ENCODE measurements at regions not wholly inside any gene's neighbourhood (a gene's known extent, or its start where the extent isn't known, plus 50 kb on each side); places are given as distances from the start of the nearest gene placed in this dataset.

DNA sequence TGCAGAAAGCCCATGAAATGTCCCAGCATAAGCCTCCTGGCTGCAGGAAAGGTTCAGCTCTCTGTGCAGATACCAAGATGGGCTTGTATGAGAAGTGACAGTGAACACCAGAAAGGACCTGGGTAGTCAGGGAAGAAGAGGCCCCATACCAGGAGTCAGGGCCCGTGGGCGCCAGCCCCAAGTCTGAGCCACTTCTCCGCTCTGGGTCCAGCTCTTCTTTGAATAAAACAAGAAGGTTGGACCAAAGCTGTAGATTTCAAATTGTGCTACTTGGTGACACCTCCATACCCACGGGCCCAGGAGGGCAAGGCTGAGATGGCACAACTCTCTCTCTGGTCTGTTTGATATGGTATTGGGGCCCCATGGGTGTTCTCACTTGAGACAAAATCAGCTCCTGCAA, 261.5 kb downstream of the UACA start:
- DNase-seq (no peak), ATAC-seq (no peak)
- intact Hi-C loops (cut with DNase I, micrococcal nuclease) = no loop called here

DNA sequence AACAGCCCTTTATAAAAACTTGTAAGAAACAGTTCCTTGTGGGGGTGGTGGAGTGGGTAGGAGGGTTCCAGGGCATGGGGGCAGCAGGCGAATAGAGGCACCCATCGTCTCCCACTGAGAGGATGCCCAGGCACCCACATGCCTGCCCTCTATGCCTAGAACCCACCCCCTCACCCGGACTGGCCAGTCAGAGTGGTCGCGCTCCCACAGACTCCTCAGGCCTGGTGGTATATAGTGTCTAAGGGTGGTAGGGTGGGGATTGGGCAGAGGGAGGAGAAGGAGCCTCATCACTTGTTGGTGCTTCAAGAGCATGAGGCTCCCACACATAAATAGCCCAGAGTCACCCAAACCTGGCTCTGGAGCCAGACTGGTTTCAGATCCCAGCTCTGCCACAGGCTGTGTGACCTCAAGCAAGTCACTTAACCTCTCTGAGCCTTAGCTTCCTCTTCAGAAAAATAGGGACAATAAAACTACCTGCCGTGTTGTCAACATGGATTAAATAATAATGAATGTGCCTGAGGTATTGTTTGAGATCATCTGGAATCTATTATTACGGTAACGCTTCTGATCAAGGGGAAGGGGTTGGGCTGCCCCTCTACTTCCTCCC, 262.1 kb downstream of the UACA start:
- intact Hi-C loops (cut with DNase I, micrococcal nuclease) = no loop called here
- ATAC-seq = no peak

DNA sequence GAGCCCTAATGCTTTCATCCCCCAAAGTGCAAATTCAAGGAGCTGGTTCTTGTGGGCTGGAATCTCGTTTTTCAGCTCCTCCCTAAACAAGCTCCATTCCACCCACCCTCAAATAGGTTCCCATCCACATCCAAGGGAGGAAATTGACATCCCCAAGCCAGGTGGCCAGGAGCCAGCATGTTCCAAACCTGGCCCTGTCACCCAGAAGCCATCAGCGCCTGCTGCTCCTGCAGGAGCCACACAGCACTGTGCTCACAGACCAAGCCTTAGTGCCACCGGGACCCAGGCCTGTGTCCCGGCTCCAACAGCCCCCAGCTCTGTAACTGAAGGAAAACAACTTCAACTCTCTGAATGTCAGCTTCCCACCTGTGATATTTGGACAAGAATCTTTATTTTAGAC, 263.6 kb downstream of the UACA start:
- intact Hi-C loops (cut with DNase I, micrococcal nuclease) = no loop called here
- ATAC-seq (no peak), DNase-seq (no peak)

More for the DNA sequence above, 262.1 kb downstream of the UACA start:
- DNase-seq = no peak

DNA sequence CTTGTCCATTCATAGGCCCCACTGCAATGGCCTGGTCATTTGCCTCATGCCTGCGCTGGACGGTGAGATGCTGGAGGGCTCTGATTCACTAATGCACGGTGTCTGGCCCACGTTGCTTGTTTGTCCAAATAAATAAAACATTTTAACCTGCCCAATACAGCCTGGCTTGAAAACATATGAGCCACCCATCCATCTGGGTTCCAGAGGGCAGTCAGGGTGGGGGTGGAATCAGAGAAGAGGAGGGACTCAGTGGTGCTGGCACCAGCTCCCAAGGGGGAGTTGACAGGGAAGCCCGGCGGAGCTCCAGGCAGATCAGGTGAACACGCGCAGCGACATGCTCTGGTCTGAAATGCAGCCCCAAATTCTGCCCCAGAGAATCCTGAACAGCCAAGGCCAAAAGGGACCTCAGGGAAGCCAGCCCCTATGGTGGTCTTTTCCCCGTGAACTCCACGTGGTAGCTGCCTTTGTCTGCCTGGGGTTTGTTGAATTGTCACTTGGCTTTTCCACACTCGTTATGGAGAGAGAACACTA, 265.2 kb downstream of the UACA start:
- no peak for ATAC-seq
- intact Hi-C loops (cut with DNase I, micrococcal nuclease) = no loop called here
- no peak for DNase-seq

DNA sequence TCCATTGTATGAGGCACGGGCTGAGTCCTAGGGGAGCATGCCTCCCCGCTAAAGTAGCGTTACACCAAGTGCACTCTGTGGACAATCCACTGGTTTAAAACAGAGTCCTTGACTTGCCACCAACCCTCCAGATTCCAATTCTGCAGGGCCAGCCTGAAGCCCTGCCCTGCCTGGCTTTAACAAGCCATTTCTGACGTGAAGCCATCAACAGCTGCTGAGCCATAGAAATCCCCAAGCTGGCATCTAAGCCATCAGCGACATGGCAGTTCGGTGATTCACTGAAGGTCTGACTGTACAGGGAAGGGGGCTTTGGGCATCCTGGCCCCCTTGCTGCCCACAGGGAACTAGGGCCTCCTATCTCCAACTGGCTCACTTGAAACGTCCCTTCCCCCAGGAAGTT, 265.7 kb downstream of the UACA start:
- ATAC-seq (no peak), DNase-seq (no peak)
- intact Hi-C loops (cut with DNase I, micrococcal nuclease) = no loop called here

DNA sequence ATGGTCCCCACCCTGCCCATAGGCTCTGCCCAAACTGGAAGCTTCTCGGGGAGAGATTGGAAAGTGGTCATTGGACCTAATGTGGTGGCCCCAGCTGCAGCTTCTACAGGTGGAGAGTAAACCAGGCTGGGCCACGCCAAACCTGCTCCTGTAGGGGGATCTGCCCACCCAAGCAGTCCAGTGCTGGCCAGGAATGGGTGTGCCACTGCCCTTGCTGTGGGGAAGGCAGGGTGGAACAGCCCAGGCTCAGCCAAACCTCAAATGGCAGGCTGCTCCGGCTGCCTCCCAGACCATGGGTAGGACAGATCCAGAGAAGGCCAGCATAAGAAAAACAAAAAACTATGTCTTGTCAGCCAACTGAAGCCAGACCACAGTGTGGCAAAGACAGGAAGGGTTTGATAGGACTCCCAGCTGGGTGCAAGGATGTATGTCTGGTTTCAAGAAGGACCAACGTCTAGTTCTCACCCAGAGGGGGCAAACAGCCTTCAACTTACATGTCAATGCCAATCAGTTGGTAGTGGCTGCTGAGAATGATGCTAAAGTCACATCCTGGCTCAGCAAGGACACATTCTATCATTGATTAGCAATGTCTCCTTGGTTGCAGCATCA, 267.3 kb downstream of the UACA start:
- no peak for ATAC-seq
- DNase-seq = no peak
- intact Hi-C loops (cut with DNase I, micrococcal nuclease) = no loop called here

DNA sequence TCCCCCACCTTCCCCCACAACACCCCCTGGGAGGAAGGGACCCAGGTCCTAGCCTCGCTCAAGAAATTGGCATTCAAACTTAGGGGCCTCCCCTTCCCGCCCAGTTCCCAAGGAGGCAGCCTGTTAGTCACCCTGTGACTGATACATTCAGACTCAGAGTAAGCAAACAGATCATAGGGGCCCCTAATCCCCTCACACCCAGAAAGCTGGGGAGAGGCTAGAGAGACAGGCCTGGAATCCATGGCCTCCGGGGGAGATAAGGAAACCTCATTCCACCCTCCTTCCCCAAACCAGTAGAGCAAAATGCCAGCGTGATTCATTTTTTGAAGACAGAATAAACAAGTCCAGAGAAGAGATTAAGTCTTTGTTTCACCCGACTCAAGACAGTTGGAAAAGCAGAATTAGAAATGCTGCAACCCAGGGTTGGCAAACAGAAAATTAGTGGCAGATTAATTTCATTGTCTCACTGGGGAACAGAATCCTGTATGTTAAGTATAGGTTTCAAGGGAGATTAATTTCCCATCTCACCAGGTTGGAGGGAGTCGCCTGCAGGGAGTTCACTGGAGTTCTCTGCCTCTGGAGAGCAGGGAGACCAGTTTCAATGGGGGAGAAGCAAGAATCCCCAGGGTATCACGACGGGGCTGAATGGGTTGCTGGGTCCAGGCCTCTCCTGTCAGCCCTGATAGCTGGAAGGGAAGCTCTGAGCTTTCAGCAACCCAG, 268.3 kb downstream of the UACA start:
- ATAC-seq (no peak), DNase-seq (no peak)
- intact Hi-C loops (cut with DNase I, micrococcal nuclease) = no loop called here

DNA sequence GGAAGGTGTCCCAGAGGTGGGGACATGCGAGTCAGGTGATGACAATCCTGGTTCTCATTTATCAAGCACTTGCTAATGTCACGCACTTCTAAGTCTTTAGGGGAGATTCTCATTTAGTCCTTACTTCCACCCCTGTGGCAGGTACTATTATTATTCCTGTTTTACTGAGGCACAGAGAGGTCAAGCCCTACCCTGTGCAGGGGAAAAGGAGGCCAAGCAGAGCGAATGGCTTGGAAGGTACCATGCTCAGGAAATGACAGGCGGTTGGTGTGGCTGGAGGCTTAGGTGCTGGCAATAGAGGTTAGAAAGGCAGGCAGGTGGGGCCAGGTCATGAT, 268.9 kb downstream of the UACA start:
- intact Hi-C loops (cut with DNase I, micrococcal nuclease) = no loop called here
- no peak for ATAC-seq
- DNase-seq = no peak

DNA sequence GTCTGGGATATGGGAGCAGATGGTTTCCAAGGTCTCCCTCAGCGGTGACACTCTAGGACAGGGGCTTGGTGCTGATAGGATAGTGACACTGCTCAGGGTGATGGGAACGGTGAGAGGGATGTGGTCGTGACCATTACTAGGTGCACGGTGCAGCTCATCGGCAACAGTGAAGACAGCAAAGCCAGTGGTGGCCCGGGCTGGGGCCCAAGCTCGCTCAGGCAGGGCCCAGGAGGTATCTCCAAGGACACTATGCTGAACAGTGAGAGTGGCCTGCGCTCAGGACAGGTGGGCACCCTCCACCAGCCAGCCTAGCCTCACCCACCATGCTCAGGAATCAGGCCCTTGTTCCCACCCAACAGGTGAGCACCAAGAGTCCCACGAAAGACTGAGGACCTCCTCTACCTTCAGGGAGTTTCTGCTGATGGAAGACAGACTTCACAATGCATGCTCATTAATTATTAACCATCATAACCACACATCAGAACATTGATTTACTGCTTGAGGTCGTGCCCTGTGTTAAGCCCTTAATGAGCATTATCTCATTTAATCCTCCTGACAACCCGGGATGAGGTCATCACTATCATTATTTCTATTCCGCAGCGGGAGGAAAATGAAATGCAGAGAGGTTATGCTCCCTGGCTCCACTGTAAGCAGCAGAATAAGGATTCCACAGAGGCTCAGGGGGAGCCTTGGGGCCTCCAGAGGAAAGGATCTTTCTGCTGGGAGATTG, 269.4 kb downstream of the UACA start:
- intact Hi-C loops (cut with DNase I, micrococcal nuclease) = no loop called here
- ATAC-seq (no peak), DNase-seq (no peak)

DNA sequence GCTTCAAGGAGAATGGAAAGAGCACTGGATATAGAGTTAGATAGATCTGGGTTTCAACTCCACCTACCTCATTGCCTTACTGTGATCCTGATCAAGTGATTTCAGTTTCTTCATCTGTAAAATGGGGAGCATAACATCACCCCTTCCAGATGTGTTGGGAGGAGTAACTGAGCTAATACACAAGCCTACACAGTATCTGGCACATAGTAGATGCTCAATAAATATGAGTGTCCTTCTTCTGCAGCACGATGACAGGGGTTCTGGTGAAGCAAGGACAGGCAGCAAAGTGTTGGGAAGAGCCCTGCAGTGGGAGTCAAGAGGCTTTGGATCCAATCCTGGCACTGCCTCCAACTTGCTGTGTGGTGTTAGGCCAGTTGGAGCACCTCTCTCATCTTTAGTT, 270.0 kb downstream of the UACA start:
- no peak for ATAC-seq
- DNase-seq = no peak
- intact Hi-C loops (cut with DNase I, micrococcal nuclease) = no loop called here

DNA sequence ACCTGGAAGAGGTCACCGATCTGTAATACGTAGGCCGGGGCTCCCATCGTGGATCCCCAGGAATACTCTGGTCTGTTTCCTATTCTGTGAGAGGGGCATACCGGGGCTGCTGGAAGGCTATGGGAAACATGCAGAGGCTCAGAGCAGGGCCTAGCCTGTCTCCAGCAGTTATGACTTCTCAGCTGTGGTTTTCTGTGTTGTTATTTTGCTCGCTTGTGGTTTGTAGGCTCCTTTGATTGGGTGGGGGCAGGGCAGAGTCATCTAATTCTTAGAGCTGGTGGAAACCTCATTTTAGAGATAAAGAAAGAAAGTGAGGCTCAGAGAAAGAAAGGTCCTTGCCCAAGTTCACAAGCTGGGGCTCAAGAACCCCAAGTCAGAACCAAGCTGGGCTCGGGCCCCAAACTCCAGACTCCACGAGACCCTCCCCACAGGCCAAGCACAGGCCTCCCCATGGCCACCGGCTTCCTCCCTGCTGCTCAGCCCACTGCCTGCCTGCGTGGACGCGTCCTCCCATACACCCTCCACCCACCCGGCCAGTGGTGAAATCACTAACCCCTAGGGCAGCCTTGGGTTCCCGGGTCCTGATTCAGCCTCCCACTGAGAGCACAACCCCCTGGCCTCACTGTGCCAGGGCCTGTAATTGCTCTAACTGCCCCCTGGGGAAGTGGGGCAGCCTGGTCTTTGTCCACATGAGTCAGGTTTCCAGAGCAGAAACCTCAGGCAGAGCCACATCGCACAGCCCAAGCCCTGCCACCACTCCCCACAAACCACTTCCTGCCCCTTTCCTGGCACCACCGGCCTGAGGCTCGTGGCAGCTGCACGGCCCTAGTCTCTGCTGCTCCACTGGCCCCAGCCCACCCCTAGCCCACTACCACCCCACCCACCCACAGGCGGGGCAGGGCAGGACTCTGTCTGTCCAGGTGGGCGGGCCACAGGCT, 270.8 kb downstream of the UACA start:
- DNase-seq = peak; percentile 64 to 72
- intact Hi-C loops (cut with DNase I, micrococcal nuclease) = no loop called here
- peak; percentile 55 for ATAC-seq

DNA sequence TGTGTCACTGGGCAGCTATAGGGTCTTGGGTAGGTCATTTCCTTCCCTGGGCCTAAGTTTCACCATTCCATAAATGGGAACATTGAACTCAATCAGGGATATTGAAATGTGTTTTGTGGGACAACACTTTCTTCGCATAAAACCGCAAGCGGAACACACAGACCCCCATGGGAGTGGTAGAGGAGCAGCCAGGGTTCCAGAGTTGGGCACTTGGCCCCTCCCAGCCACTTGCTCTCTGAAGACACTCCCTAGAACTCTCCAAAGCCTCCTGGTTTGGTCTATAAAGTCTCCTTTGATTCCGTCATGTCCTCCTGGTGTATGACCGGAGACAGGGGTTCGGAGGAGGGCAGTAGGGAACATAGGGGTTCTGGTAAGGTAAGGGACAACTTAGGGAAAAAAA, 271.7 kb downstream of the UACA start:
- intact Hi-C loops (cut with DNase I, micrococcal nuclease) = no loop called here
- DNase-seq (no peak), ATAC-seq (no peak)

DNA sequence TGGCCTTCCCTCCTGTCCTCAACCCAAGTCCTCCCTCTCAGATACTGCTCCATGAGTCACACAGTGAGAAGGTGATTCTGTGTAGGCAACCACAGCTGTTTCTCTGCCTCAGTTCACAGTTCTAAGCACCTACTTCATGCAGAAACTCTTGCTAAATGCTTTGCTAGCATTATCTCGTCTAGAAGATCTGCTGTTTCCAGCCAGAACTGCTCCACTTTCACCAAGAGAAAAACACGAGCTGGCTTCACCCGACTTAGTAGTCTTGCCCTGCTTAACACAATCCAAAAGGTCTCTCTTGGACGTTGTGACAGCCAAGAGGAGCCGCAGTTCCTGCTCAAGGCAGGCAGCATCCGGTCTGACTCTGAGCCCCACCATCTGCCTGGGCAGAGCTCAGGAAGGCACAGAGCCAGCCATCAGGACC, 272.1 kb downstream of the UACA start:
- no peak for DNase-seq
- ATAC-seq = no peak
- intact Hi-C loops (cut with DNase I, micrococcal nuclease) = no loop called here

DNA sequence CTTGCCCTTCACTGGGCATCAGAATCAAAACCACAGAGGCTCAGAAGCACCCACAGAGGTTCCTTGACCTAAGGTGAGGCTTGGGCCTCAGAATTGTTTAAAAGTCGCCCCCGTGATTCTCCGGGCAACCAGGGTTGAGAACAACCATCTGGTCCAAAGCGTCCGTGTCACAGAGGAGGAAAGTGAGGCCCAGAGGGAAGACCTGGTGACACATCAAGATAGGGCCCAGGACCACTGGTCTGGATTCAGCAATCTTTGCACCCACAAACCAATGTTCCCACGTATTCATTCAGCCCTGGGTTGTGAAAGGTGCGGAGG, 272.6 kb downstream of the UACA start:
- intact Hi-C loops (cut with DNase I, micrococcal nuclease) = no loop called here

DNA sequence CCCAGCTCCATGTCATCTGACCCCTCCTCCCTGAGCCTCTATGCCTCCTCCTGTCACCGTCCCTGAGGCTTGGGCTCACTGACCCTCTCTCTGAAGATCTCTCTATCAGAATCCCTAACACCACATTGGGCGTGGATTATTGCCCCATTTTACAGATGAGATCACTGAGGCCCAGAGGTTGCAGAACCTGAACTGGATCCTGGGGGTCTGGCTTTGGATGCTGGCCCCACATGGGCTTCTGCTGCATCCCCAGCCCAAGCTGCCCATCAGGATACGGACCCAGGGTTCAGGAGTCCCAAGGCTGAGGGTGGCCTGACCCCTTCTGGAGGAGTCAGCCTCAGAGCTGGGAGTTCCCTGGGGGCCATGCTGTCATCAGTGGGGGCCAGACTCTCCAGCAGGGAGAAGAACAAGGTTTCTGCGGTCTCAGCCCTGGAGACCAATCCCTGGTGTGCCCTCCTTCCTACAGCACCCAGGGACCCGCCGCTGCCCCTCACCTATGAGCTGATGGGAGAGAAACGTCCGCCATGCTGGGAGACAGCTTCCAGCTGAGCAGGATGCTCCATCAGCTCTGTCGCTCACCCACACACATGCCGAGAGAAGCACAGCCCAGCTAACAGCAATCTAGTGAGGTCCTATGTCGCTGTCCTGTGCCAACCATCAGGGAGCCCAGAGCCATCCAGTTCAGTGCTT, 273.1 kb downstream of the UACA start:
- ATAC-seq (no peak), DNase-seq (no peak)
- intact Hi-C loops (cut with DNase I, micrococcal nuclease) = no loop called here

More for the DNA sequence above, 272.6 kb downstream of the UACA start:
- DNase-seq (no peak), ATAC-seq (no peak)

DNA sequence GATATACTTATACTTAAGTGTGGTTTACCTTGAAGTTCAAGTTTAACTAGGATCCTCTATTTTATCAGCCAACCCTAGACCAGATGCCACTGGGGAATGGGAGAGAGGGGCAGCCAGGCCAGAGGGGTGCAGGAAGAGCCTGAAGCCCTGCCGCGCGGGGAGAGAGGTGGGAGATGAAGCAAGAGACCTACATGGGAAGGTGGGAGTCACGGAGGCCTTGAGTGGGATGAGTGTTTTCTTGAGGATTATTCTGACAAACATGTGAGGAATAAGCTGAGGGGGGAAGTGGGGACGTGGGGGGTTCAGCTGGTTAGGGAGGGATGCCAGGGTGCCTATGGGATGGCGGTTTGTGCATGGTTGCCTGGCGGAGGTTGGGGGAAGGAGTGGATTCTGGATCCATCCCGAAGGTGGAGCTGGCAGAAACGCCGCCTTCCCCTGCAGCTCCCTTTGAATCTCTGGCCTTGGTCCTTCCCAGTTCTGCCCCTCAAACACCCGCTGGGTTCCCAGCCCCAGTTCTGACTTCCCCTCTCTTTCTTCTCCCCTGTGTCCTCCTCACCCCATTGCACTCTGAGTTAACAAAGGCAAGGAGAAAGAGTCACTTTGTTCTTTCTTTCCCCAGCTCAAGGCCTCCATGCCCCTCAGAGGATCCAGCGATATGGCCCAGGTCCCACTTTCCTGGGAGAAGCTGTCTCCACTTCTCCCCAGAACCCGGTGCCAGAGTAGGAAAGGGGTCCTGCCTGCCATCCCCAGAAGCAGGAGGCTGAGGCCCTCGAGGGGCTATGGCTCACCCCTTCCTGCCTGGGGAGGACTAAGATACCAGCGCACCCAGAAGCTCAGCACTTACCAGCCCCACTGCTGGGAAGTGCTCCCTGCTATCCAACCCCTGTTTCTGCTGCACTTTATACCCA, 274.2 kb downstream of the UACA start:
- intact Hi-C loops (cut with DNase I, micrococcal nuclease) = loop anchor here (5.0 to 10.0 kb wide), 2 partner anchors 1012 to 1014 kb away; no protein-coding TSS in a partner anchor
- ATAC-seq (no peak), DNase-seq (no peak)

DNA sequence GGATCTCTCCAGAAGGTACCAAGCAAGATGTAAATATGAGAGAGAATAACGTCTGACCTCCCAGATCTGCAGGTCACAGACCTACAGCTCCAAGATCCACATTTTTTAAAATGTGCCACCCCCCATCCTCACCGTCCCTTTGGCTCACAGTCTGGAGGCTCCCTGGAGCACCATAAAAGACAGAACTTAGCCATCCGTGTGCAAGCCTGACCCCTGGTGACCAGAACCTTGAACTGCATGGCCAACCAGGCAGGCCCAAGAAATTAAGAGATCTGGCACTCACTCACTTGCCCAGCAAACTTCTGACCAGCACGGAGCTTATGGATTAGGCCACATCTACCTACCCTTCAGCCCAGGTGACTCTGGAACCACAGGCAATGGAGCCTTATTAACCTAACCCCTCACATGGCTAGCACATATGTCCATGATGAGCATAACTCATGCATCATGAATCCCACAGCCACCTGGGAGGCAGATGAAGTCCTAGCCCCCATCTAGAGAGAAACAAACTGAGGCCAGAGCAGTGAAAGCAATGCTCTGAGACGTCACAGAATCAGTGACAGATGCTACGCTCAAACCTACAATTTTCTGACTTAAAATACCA, 275.3 kb downstream of the UACA start:
- ATAC-seq = peak; percentile 75
- DNase-seq = peak in 1 of 2 donors; percentile 77
- intact Hi-C loops (cut with DNase I, micrococcal nuclease) = loop anchor here (5.0 to 10.0 kb wide), 2 partner anchors 1011 to 1013 kb away; no protein-coding TSS in a partner anchor

Measured in left colon (tissue), 2 donors.